H9 (cell line): ENCODE measurements at regions not wholly inside any gene's neighbourhood (a gene's known extent, or its start where the extent isn't known, plus 50 kb on each side); places are given as distances from the start of the nearest gene placed in this dataset.
A peak's percentile ranks its signal among the peaks of the same experiment; 100 is the strongest.

Experiments
- DNase-seq: peaks from one replicate; pipeline ENCODE4 v3.0.0-alpha.2; 2017
- H2AFZ ChIP-seq: one replicate; pipeline ENCODE4 v1.6.1; 2013; ENCODE audit warnings: mild to moderate bottlenecking, low read length, control low read depth, moderate library complexity
- H2AK5ac ChIP-seq: 2 replicates; pipeline ENCODE4 v1.6.1; 2013; ENCODE audit warnings: low read length, control low read depth, mixed read lengths; ENCODE audit not compliant: insufficient read length
- H2BK120ac ChIP-seq: one replicate; pipeline ENCODE4 v1.6.1; 2013; ENCODE audit warnings: low read depth, mild to moderate bottlenecking, low read length, control low read depth, inconsistent platforms; ENCODE audit not compliant: poor library complexity, severe bottlenecking
- H2BK12ac ChIP-seq: 2 replicates; pipeline ENCODE4 v1.6.1; 2013; ENCODE audit warnings: low read length, control low read depth, mixed read lengths, low read depth; ENCODE audit not compliant: insufficient read length
- H2BK15ac ChIP-seq: 2 replicates; pipeline ENCODE4 v1.6.1; 2013; ENCODE audit warnings: low read depth, low read length, control low read depth
- H2BK20ac ChIP-seq: one replicate; pipeline ENCODE4 v1.6.1; 2013; ENCODE audit warnings: low read depth, mild to moderate bottlenecking, low read length, control low read depth, inconsistent platforms; ENCODE audit not compliant: poor library complexity, severe bottlenecking
- H2BK5ac ChIP-seq: 2 replicates; pipeline ENCODE4 v1.6.1; 2013; ENCODE audit warnings: low read length, control low read depth, mixed read lengths; ENCODE audit not compliant: insufficient read length
- H3K14ac ChIP-seq: 2 replicates; pipeline ENCODE4 v1.6.1; 2013; ENCODE audit warnings: low read length, control low read depth; ENCODE audit not compliant: insufficient read depth
- H3K18ac ChIP-seq: 2 replicates; pipeline ENCODE4 v1.6.1; 2013; ENCODE audit warnings: low read depth, mild to moderate bottlenecking, mixed read lengths, low read length, control low read depth; ENCODE audit not compliant: insufficient read length
- H3K23ac ChIP-seq: 2 replicates; pipeline ENCODE4 v1.6.1; 2013; ENCODE audit warnings: low read length, control low read depth, mixed read lengths, low read depth; ENCODE audit not compliant: insufficient read length
- H3K23me2 ChIP-seq: 2 replicates; pipeline ENCODE4 v1.6.1; 2013; ENCODE audit warnings: low read depth, mild to moderate bottlenecking, mixed read lengths, low read length, control low read depth; ENCODE audit not compliant: insufficient read length, poor library complexity, severe bottlenecking
- H3K27ac ChIP-seq: 2 replicates; pipeline ENCODE4 v1.5.1; 2013; ENCODE audit warnings: low read length, control low read depth, mixed read lengths, low read depth; ENCODE audit not compliant: insufficient read length
- H3K27me3 ChIP-seq: 2 replicates; pipeline ENCODE4 v1.6.1; 2013; ENCODE audit warnings: low read length, control low read depth, inconsistent platforms; ENCODE audit not compliant: insufficient read depth
- H3K4ac ChIP-seq: 2 replicates; pipeline ENCODE4 v1.6.1; 2013; ENCODE audit warnings: low read depth, mild to moderate bottlenecking, control low read depth, inconsistent platforms, low read length, moderate library complexity
- H3K4me1 ChIP-seq: 2 replicates; pipeline ENCODE4 v1.6.1; 2013; ENCODE audit warnings: low read length, control low read depth, inconsistent platforms; ENCODE audit not compliant: insufficient read depth
- H3K4me2 ChIP-seq: 2 replicates; pipeline ENCODE4 v1.6.1; 2013; ENCODE audit warnings: low read length, control low read depth, mixed read lengths; ENCODE audit not compliant: insufficient read length, insufficient read depth
- H3K56ac ChIP-seq: 2 replicates; pipeline ENCODE4 v1.6.1; 2013; ENCODE audit warnings: low read depth, mild to moderate bottlenecking, mixed read lengths, low read length, control low read depth; ENCODE audit not compliant: insufficient read length
- H3K79me1 ChIP-seq: 2 replicates; pipeline ENCODE4 v1.6.1; 2013; ENCODE audit warnings: low read depth, mild to moderate bottlenecking, moderate library complexity, low read length, control low read depth, inconsistent platforms; ENCODE audit not compliant: insufficient read depth, poor library complexity, severe bottlenecking
- H3K79me2 ChIP-seq: 2 replicates; pipeline ENCODE4 v1.6.1; 2013; ENCODE audit warnings: low read length, control low read depth, inconsistent platforms; ENCODE audit not compliant: insufficient read depth
- H3K9ac ChIP-seq: 2 replicates; pipeline ENCODE4 v1.6.1; 2013; ENCODE audit warnings: low read length, control low read depth, mixed read lengths; ENCODE audit not compliant: insufficient read length; ENCODE audit errors: extremely low read depth
- H3K9me3 ChIP-seq: one replicate; pipeline ENCODE4 v1.6.1; 2013; ENCODE audit warnings: low read depth, low read length, inconsistent platforms; ENCODE audit not compliant: control insufficient read depth
- H3T11ph ChIP-seq: one replicate; pipeline ENCODE4 v1.6.1; 2013; ENCODE audit warnings: mild to moderate bottlenecking, low read length, control low read depth, inconsistent platforms
- H4K20me1 ChIP-seq: one replicate; pipeline ENCODE4 v1.6.1; 2013; ENCODE audit not compliant: control insufficient read depth, insufficient read length, insufficient read depth
- H4K5ac ChIP-seq: 2 replicates; pipeline ENCODE4 v1.6.1; 2013; ENCODE audit warnings: low read depth, mild to moderate bottlenecking, mixed read lengths, low read length, control low read depth; ENCODE audit not compliant: insufficient read length
- H4K8ac ChIP-seq: replicated peaks from 2 replicates; pipeline ENCODE4 v1.6.1; 2013; ENCODE audit warnings: low read length, control low read depth, mixed read lengths, low read depth; ENCODE audit not compliant: insufficient read length
- H4K91ac ChIP-seq: 2 replicates; pipeline ENCODE4 v1.6.1; 2013; ENCODE audit warnings: low read depth, mild to moderate bottlenecking, moderate library complexity, mixed read lengths, low read length, control low read depth; ENCODE audit not compliant: insufficient read length
- H3K27ac Mint-ChIP-seq, 3 experiments: 2 replicates in 2 of 3; 3 replicates in 1 of 3; pipeline ENCODE4 v1.8.0; 2020 to 2021; ENCODE audit warnings: mixed read lengths in 3 of 3, mild to moderate bottlenecking in 1 of 3, moderate library complexity in 1 of 3
- H3K27me3 Mint-ChIP-seq: 2 replicates; pipeline ENCODE4 v1.8.0; 2021; ENCODE audit warnings: low read depth, mild to moderate bottlenecking, moderate library complexity, mixed read lengths
- H3K36me3 Mint-ChIP-seq, 3 experiments: 2 replicates in 2 of 3; 3 replicates in 1 of 3; pipeline ENCODE4 v1.8.0; 2020 to 2021; ENCODE audit warnings: low read depth in 3 of 3, mixed read lengths in 3 of 3; ENCODE audit not compliant: insufficient read depth in 1 of 3
- H3K4me1 Mint-ChIP-seq, 2 experiments: 2 replicates each; pipeline ENCODE4 v1.8.0; 2020; ENCODE audit warnings: mixed read lengths in 2 of 2
- H3K4me3 Mint-ChIP-seq, 2 experiments: 2 replicates in 1 of 2; 3 replicates in 1 of 2; pipeline ENCODE4 v1.8.0; 2020 to 2021; ENCODE audit warnings: mild to moderate bottlenecking in 2 of 2, mixed read lengths in 2 of 2, moderate library complexity in 1 of 2
- H3K9me3 Mint-ChIP-seq, 2 experiments: 2 replicates in 1 of 2; 3 replicates in 1 of 2; pipeline ENCODE4 v1.8.0; 2020; ENCODE audit warnings: mild to moderate bottlenecking in 2 of 2, mixed read lengths in 2 of 2, moderate library complexity in 1 of 2
- WGBS: extraction: QIAGEN DNeasy Blood & Tissue Kit; methylation state at CpG from one replicate; pipeline ENCODE4 v1.1.7; 2013; ENCODE audit warnings: missing lambda C conversion rate, low lambda C conversion rate, mixed read lengths; ENCODE audit not compliant: insufficient read length; ENCODE audit errors: extremely low coverage; 5-methylcytosine and 5-hydroxymethylcytosine counted together
- TF ChIP-seq, protein P1 (sequence below): fragments of 200-600 bp; sonication (generic); conservative IDR thresholded peaks from 3 replicates; pipeline ENCODE4 v1.8.0; 2021; ENCODE audit warnings: antibody characterized with exemption, mild to moderate bottlenecking

DNA sequence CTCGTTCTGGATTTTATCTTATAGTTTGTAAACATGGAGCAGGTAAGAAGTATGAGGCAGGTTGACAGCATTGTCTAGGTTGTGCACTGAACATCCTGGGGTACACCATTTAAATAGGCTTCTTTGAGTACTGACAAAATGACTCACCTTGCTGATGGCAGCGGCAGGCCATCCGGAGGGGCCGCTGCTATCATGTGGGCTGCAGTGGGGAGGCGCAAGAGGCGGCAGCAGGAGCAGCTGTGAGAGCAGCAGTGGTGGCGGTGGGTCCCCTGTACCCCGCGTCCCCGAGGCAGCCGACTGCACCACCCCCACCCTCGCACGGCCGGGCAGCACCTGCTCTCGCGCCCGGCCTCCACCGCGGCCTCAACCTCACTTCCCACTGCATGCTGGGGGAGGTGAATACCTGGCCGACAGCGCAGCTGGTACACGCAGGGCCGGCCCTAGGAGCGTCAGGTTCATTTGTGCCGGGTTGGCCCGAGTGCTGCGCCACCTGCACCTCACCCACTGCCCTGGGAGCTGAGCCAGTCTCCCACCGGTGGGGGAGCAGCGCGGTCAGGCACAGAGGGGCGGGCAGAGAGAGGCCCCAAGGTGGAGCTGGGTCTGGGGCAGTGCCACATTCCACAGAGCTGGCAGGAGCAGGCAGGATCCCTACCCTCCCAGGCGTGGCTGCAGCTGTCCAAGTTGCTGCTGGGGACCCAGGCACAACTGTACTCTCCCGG is 154.5 kb upstream of the RBMS1 start:
- Histone ChIP-seq H2BK20ac (no peak overlapping the region), H3T11ph (no peak overlapping the region), H3K27me3 (no peaks in the 10 kb centered on the region), H4K20me1 (no peaks in the 10 kb centered on the region), H3K4me2 (no peak overlapping the region), H3K79me1 (no peaks in the 10 kb centered on the region), H3K79me2 (no peaks in the 10 kb centered on the region), H4K91ac (no peak overlapping the region), H3K56ac (no peak overlapping the region), H2AK5ac (no peak overlapping the region), H3K9ac (no peak overlapping the region), H2BK5ac (no peak overlapping the region), H2AFZ (no peak overlapping the region), H3K14ac (no peak overlapping the region; the same call in 1 of the 2 replicates), H4K5ac (no peak overlapping the region), H2BK120ac (no peak overlapping the region), H3K23ac (no peak overlapping the region), H3K9me3 (no peaks in the 10 kb centered on the region), H3K4ac (no peak overlapping the region), H3K4me1 (peaks cover 6% of the 10 kb centered on the region; the same call in 1 of the 2 replicates), H2BK12ac (no peak overlapping the region), H3K18ac (no peak overlapping the region), H2BK15ac (no peak overlapping the region), H4K8ac (no peak overlapping the region), H3K23me2 (no peaks in the 10 kb centered on the region), H3K27ac (no peak overlapping the region)
- TF ChIP-seq, protein P1, sequence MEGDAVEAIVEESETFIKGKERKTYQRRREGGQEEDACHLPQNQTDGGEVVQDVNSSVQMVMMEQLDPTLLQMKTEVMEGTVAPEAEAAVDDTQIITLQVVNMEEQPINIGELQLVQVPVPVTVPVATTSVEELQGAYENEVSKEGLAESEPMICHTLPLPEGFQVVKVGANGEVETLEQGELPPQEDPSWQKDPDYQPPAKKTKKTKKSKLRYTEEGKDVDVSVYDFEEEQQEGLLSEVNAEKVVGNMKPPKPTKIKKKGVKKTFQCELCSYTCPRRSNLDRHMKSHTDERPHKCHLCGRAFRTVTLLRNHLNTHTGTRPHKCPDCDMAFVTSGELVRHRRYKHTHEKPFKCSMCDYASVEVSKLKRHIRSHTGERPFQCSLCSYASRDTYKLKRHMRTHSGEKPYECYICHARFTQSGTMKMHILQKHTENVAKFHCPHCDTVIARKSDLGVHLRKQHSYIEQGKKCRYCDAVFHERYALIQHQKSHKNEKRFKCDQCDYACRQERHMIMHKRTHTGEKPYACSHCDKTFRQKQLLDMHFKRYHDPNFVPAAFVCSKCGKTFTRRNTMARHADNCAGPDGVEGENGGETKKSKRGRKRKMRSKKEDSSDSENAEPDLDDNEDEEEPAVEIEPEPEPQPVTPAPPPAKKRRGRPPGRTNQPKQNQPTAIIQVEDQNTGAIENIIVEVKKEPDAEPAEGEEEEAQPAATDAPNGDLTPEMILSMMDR: no peak
- Mint-ChIP-seq H3K4me3 (no peak overlapping the region), H3K4me1 (peaks cover 30 to 40% of the 10 kb centered on the region in 2 experiments), H3K27me3 (no peaks in the 10 kb centered on the region), H3K27ac (no peak overlapping the region), H3K36me3 (no peaks in the 10 kb centered on the region), H3K9me3 (no peaks in the 10 kb centered on the region)
- WGBS: no CpG with 5 or more reads among the region's 33 CpGs
- peak; percentile 35 for DNase-seq
